Skin epidermis (tissue), 12 donors: ENCODE measurements at regions not wholly inside any gene's neighbourhood (a gene's known extent, or its start where the extent isn't known, plus 50 kb on each side); places are given as distances from the start of the nearest gene placed in this dataset.

ENCODE experiments used
- H3K27ac ChIP-seq, 21 experiments: fragments of 200-600 bp; sonication (generic) in 11 of 21; one replicate each; pipeline ENCODE4 v1.5.0; 2020; ENCODE audit warnings: mild to moderate bottlenecking in 3 of 21, inconsistent platforms in 2 of 21, moderate library complexity in 2 of 21
- H3K4me3 ChIP-seq, 7 experiments: fragments of 200-600 bp; sonication (generic) in 2 of 7; one replicate each; pipeline ENCODE4 v1.5.0; 2020; ENCODE audit warnings: inconsistent platforms in 2 of 7, mild to moderate bottlenecking in 2 of 7, moderate library complexity in 1 of 7

GRCh38 chr4:56757821-56758411 lies 63.6 kb downstream of the SPINK2 start:
- Histone ChIP-seq H3K4me3 (no peak overlapping the region), H3K27ac (peak overlapping the region in 15 of 21 experiments; percentile 2 to 86 (median 58))

DNA sequence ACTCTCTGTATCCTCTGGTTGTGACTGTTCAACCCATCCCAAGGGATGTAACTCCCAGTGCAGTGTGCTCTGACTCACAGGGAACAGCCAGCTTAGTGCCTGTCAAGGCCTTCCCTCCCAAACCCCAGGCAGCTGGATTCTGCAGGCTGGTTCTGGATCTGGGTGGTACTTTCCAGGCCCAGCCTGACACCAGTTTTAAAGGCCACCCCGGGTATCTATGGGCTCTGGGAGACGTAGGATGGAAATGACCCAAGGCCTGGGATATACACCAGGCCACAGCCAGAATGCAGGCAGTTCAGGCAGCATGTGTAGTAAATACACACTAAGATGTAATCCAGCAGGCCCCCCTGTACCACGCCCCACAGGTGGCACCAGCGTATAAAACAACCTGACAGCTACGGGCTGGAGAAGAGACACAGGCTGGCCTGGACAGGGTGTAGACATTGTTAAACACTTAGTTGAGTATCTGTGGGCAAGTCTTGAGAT lies 64.2 kb downstream of the SPINK2 start:
- peak overlapping the region in 16 of 21 experiments; percentile 2 to 86 (median 60) for H3K27ac ChIP-seq
- no peak overlapping the region for H3K4me3 ChIP-seq

DNA sequence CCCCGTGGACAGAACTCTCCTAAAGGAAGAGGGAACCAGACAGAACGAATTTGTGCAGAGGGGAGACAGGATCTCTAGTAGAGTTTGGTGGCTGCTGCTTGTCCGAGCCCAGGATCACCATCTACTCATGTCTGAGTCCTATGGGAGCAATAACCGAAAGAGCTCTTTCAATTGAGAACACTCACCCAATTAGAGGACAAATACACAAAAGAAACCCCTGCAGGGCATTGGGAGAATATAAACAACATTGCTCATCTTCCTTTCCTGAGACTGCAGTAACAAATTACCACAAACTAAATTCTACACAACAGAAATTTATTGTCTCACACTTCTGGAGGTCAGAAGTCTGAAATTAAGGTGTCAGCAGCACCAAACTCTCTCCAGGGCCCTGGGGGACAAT lies 65.6 kb downstream of the SPINK2 start:
- Histone ChIP-seq H3K27ac (peak overlapping the region in 1 of 21 experiments; percentile 76), H3K4me3 (no peak overlapping the region)

DNA sequence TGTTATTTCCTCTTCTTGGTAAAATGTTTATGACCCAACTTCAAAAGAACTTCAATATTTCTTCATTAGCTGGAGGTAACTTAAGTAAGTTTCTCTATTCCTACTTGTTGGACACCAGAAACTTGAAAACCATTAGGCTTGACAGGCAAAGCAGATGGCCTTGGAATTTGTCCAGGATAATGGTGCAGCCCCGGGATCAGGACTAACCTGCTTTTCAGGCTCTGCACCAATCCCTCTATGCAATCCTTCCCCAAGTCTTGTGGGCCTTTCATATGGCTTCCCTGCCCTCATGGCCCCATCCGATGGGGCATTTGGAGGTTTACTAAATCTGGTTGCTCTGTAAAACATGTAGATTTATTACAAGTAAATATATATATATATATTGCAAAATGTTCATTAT lies 68.5 kb downstream of the SPINK2 start:
- no peak overlapping the region for H3K4me3 ChIP-seq

GRCh38 chr4:56750231-56750630 lies 69.1 kb upstream of the HOPX start:
- no peak overlapping the region for H3K4me3 ChIP-seq
- H3K27ac ChIP-seq, result no peak overlapping the region

More for the DNA sequence above, 68.5 kb downstream of the SPINK2 start:
- H3K27ac ChIP-seq, result no peak overlapping the region

- Histone ChIP-seq H3K27ac (no peak overlapping the region), H3K4me3 (no peak overlapping the region)
These were observed 67.2 kb upstream of the HOPX start for GRCh38 chr4:56748271-56748670.

DNA sequence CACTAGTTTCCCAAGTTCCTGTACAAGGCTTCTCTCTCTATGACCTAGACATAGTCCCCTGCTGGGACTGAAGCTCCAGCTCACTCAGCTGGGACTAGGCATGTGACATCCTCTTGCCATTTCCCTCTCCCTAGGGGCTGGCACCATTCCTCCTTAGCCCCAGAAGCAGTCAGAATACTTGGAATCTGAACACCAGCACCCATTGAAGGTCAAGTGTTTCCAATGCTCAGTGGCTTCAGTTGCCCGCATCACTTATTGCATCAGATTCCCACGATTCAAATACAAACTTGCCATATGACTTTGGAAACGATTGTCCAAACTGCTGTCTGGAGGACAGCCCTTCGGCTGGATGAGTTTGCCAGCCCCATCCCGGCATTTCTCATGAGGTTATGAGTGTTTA lies 65.5 kb upstream of the HOPX start:
- no peak overlapping the region for H3K27ac ChIP-seq
- H3K4me3 ChIP-seq, result no peak overlapping the region

- no peak overlapping the region for H3K27ac ChIP-seq
These were observed 63.9 kb upstream of the HOPX start for GRCh38 chr4:56745042-56745441.

GRCh38 chr4:56744030-56744429 lies 62.9 kb upstream of the HOPX start:
- Histone ChIP-seq H3K4me3 (no peak overlapping the region), H3K27ac (no peak overlapping the region)

More at GRCh38 chr4:56745042-56745441, 63.9 kb upstream of the HOPX start:
- no peak overlapping the region for H3K4me3 ChIP-seq

DNA sequence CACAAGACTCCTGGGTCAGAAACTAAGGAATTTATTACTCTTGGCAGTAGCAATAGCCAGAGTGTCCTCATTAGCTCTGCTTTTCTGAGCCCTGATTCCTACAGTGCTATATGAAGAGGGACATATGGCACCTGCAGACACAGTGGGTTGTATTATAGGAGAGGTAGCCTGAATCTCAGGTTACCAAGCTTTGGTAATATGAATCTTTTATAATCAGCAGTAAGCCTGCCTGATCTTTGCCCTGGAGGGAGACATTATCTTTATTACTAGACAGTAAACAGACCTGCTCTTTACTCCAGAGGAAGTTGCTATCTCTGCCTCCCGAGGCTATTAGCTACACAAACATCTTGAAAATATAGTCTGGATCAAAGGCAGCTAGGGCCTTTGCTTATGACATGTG lies 62.5 kb upstream of the HOPX start:
- Histone ChIP-seq H3K4me3 (no peak overlapping the region), H3K27ac (no peak overlapping the region)

DNA sequence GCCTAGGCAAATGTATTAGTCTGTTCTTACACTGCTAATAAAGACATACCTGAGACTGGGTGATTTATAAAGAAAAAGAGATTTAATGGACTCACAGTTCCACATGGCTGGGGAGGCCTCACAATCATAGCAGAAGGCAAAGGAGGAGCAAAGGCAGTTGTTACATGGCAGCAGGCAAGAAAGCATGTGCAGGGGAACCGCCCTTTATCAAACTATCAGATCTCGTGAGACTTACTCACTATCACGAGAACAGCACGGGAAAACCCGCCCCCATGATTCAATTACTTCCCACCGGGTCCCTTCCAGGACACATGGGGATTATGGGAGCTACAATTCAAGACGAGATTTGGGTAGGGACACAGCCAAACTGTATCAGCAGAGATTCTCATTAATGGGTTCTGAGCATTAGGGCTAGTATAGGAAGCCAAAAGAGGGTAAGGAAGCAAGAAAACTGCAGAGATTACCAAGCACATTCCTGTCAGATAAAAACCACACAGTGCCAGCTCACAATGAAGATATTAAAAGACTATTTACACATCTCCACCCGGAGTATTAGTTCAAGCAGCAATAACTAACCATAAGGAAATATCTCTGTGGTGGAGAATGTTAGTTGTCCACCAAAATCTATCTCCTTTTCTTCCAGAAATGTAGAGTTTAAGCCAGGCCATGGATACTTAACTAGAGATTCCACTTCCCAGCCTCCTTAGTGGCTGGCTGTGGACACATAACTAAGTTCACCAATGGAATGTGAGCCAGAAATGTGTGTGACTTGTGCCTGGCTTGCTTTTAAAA lies 61.2 kb upstream of the HOPX start:
- no peak overlapping the region for H3K4me3 ChIP-seq

DNA sequence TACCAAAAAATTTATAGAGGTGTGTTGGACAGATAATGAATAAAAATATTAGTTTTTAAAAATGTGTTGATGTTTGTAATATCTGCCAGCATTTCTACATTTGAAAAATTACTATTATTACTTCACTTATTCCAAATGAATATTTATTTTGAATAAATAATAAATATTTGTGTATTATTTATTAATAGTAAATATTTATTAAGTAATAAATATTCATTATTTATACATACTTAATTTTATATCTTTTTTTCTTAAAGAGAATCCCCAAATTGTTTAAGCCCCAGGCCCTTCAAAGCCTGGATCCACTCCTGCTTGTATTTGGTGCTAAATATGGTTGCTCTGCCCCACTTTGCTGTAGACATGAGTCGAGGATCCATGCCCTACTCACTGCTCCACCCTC lies 60.5 kb upstream of the HOPX start:
- Histone ChIP-seq H3K27ac (no peak overlapping the region), H3K4me3 (no peak overlapping the region)

More for the DNA sequence above, 61.2 kb upstream of the HOPX start:
- no peak overlapping the region for H3K27ac ChIP-seq

DNA sequence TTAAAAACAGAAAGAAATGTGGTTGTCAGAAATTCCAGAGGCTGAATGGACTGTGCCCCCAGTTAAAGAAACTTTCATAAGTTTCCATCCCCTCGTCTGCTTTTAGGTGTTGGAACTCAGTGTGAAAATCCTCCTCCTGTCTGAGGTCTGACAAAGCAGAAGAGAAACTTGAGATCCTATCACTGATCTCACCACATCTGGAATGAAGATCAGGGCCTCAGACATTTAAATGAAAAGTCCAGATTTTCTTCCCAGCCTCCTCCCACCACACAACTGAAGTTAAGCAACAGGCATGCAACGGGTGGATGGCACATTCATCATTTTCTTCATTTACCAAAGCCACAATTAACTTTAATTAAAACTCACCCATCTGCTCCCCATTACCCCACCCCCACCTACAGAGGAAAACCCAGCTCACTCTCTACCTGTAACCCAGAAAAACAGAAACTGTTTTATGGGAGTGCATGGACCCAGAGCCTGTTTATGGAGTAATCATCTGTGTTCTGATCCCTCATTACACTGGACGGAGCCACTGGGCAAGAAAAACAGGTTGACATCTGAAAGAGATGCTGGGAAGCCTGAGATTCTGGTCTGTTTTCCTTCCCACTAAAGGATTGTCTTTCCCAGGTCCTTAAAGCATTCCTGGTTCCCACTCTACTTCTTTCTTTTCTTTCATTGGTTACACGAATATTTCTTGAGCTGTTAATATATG lies 58.1 kb upstream of the HOPX start:
- peak overlapping the region in 2 of 21 experiments; percentile 20 to 34 for H3K27ac ChIP-seq
- H3K4me3 ChIP-seq, result no peak overlapping the region

DNA sequence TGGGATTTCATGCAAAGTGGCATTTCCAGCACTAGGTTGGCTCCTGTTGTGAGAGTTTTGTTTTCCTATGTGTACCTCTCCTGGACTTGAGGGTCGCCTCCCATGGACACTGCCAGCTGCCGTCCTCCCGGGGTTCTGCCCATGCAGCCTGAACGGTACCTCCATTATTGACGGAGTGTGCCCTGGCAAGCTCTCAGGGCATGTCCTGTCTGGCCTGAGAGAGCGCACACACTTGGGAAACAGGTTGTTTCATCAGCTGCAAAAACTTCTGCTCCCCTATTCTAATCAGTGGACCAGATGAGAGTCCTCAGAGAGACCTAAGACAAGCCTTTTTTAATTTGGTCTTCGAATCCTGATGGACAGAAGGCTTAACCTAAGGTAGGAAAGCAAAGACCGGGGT lies 56.6 kb upstream of the HOPX start:
- H3K4me3 ChIP-seq, result no peak overlapping the region
- peak overlapping the region in 7 of 21 experiments; percentile 18 to 55 (median 28) for H3K27ac ChIP-seq

DNA sequence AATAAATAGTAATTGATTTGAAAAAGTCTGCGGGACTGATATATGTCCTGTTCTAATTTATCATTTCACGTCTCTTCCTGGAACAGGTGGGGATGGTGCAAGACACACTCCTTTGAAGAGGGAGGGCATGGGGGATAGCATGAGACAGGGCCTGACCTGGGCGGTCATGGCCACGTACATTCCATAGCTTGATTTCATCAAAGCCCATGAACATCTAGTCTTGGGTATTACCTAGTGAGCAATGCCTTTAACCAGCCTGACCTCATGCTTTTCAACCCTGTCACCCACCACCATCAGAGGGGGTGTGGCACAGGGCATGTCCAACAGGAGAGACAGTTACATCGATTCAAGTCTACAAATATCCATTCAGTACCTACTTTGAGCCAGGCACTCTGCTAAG lies 52.3 kb upstream of the HOPX start:
- Histone ChIP-seq H3K4me3 (no peak overlapping the region), H3K27ac (no peak overlapping the region)

DNA sequence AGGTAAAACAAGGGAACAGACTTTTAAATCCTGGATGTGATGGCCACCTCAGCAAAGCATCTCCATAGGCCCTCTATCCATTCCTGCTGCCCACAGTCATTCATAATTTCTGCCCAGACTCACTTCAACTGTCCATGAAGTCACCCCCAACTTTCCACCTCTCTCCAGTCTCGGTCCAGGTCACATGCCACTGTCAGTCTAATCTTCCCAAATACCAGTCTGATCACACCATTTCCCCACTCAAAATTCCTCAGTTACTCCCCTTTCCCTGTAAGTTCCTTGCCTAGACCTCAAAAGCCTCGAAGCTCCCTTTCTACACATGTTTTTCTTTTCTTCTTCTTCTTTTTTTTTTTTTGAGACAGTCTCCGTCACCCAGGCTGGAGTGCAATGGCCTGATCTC lies 51.2 kb upstream of the HOPX start:
- H3K4me3 ChIP-seq, result no peak overlapping the region
- no peak overlapping the region for H3K27ac ChIP-seq

GRCh38 chr4:56731857-56732256 lies 50.8 kb upstream of the HOPX start:
- no peak overlapping the region for H3K4me3 ChIP-seq
- H3K27ac ChIP-seq, result no peak overlapping the region
